Myocyte (in vitro differentiated cells): ENCODE measurements at regions not wholly inside any gene's neighbourhood (a gene's known extent, or its start where the extent isn't known, plus 50 kb on each side); places are given as distances from the start of the nearest gene placed in this dataset.
"Not testable (repeated sequence)": the region's sequence is repeated elsewhere in the genome, so short reads cannot be mapped to it uniquely, and the experiment has no call there.

ENCODE experiments used
- DNase-seq: peaks from one replicate; pipeline ENCODE4 v3.0.0-alpha.2; 2012; ENCODE audit warnings: low read depth

- no peak for DNase-seq
Observed at GRCh38 chr6:95856876-95857364, 158.9 kb upstream of the FUT9 start.

DNA sequence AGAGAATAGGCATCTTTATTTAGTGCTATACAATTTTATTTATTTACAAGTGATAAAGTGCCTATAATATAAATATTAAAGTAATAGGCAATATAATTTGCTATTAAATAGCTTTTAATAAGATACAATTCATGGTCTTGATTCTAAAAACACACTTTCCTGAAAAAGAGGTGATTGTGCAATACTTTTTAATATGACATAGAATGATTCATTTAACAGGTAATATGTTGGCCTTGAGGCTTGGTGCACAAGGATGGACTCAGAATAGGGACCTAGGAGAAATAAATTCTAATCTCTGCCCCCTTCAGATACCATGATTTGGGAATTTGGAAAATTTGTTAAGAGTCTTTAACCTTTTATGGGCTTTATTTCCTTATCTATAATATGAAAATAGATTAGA is 149.9 kb upstream of the FUT9 start:
- DNase-seq, result no peak

DNA sequence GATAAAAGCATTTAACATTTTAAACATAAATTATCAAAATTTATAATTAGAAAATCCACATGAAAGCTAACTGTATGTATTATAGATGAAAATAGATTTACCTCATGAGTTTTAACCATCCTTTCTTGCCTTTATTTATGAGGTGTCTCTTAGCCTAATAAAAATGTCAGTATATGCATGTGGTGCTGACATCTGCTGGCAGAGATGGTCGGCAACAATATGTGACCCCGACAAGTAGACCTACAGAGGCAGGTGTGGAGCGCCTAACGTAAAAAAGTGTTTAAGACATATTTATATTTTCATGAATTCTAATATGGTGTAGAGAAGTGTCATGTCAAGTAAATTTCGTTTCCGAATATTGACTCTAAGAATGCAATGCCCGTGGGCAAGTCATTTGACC is 149.0 kb upstream of the FUT9 start:
- DNase-seq, result peak; percentile 0

DNA sequence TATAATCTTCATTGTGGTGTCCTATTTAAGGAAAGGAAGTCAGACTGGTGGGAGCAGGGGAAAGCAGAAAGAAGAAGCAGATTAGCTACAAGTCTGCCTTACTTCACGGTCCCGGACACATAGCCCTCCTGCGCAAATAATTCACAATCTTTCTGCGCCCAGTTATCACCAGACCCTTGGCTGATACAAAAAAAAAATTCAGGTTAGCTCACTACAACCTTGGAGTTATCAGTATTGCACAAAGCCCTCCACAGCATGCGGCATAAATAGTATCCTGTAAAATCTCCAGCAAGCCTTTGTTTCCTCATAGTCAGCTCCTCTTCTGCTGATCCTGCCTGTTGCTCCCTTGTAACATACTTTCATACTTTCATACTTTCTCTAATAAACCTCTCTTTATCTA is 148.6 kb upstream of the FUT9 start:
- DNase-seq, result no peak

GRCh38 chr6:95877480-95877879 is 138.3 kb upstream of the FUT9 start:
- DNase-seq, result no peak

DNA sequence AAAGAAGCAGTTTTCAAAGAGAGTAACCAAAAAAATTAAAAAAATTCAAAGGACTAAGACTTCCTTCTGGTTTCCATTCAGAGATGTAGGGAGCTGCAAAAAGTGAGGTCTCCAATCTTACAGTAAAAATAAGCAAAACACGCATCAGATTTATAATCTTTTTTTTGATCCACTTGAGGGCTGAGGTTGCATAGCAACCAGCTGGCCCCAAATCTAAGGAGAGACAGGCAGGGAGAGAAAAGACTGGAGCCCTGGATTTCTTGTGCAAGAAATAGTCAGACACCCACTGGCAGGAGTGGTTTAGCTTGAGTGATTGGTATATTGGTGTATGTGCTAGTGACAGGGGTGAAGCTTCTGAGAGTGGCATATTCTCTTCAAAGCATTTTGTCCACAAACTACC is 135.9 kb upstream of the FUT9 start:
- no peak for DNase-seq

GRCh38 chr6:95882371-95882770 is 133.4 kb upstream of the FUT9 start:
- no peak for DNase-seq

GRCh38 chr6:95888711-95889110 is 127.1 kb upstream of the FUT9 start:
- DNase-seq, result not testable (repeated sequence)

DNA sequence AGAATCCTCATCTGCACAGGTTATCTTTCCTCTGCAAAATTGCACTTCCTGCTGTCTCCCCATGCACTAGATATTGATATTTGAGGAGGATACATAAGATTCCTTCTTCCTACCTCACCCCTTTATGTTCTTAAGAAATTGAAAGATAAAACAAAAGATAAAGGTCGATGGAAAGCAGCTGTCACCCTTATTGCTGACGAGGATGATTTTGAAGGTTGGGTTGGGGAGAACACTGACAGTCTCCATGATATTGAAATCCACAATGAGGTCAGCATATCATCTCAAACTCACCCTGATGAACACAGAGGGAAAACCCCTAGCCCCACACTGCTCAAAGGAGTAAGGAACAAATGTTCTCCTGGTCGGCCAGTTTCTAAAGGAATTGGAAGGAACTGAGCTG is 110.6 kb upstream of the FUT9 start:
- no peak for DNase-seq

GRCh38 chr6:95917034-95917433 is 98.7 kb upstream of the FUT9 start:
- no peak for DNase-seq

DNA sequence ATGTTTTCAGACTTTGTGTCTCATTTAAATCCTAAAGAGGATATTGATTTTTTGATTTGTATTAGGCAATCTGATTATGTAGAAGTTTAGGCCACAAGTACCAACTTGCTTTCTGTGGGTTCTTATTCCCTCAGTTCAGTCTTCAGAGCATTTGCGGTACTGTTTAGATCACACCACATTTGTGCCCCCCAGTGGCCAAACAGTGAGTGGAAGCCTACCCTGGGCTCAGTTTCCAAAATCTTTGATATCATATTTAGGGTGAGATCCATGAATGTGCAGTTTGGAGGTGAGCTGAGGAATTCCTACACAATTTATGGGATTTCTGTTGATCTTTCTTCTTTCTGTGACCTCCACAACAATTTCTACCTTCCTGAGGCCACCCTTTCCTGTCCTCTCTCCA is 92.3 kb upstream of the FUT9 start:
- DNase-seq, result no peak

- DNase-seq, result no peak
Observed at GRCh38 chr6:95935736-95936135, 80.0 kb upstream of the FUT9 start.

DNA sequence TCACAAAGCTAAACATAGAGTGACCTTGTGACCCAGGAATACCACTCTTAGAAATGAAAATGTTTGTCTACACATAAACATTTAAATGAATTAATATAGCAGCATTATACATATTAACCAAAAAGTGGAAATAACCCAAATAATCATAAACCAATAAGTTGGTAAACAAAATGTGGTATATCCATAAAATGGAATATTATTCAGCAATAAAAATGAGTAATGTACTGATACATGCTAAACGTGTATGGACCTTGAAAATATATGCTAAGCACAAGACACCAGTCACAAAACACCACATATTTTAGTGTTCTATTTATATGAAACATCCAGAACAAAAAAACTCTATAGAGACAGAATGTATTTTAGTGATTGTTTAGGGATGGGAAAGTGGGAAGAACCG is 68.9 kb upstream of the FUT9 start:
- DNase-seq, result no peak

DNA sequence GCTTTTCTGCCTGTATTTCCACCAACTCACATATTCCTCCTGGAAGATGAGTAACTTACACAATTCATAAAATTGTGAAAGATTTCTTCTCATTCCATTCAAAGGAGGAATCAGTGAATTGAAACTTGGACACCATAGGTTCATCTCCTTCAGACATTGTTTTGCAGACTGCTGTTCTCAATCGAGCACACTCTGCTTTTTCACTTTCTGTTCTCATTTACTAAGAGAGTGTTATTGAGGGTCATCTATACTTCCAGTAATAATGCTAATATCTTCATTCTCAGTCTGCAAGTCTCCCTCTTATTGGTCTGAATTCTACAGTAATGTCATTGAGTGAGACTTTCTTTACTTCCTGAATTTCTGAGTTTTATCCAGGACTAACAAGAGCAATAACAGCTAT is 67.5 kb upstream of the FUT9 start:
- no peak for DNase-seq

- DNase-seq, result no peak
Observed at GRCh38 chr6:95949985-95950384, 65.8 kb upstream of the FUT9 start.

- DNase-seq, result no peak
Observed at GRCh38 chr6:95958686-95959085, 57.1 kb upstream of the FUT9 start.

DNA sequence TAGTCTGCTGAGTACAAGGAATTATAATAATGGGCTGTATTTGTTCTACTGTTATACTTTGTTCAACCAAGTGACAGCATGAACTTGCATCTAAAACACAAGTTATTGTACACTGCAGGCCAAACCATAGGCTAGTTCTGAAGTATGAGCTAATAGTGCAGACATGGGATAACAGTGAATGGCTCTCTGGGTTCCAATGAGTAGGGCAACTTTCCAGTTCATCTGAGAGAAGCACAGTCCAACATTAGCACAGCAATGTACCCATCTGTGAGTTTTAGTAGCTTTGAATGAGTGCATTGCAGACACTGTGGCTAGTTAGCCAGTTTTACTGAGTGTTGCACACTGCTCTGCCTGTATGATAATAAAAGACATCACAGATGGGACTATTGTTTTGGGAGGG is 56.5 kb upstream of the FUT9 start:
- no peak for DNase-seq
